Lower leg skin (tissue), 3 donors: ENCODE measurements at regions not wholly inside any gene's neighbourhood (a gene's known extent, or its start where the extent isn't known, plus 50 kb on each side); places are given as distances from the start of the nearest gene placed in this dataset.

ENCODE experiments used
- POLR2A ChIP-seq, 2 donors: fragments of 450-650 bp; IDR thresholded peaks; one replicate each; pipeline ENCODE4 v1.6.1; 2016 to 2017; ENCODE audit warnings: antibody characterized with exemption in 2 of 2, mild to moderate bottlenecking in 1 of 2, moderate library complexity in 1 of 2
- TF ChIP-seq, protein P1 (sequence below), 3 donors: fragments of 450-650 bp; IDR thresholded peaks; one replicate each; pipeline ENCODE4 v1.5.1; 2016; ENCODE audit warnings: antibody characterized with exemption in 3 of 3, mild to moderate bottlenecking in 3 of 3, moderate library complexity in 2 of 3

DNA sequence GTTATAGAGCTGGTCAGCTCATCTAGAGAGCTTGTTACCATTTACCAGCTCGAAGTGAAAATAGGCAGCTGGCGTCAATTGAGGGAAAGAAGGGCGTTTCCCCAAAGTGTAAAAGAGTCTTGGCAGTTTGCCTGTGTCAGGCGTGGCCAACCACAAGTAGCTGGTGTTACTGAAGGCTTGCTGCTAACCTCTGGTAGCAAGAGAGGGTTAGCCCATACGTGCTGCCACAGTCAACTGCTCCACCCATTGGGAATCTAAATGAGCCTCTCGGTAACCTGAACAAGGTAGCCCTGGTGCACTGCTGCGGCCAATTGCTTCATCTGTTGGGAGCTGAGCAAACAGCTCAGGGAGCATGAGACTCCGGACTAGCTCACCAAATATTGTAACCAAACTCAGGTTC is 314.9 kb upstream of the SLITRK5 start:
- no peak for TF ChIP-seq POLR2A (IDR thresholded peaks at IDR 0.05)
- TF ChIP-seq, protein P1, sequence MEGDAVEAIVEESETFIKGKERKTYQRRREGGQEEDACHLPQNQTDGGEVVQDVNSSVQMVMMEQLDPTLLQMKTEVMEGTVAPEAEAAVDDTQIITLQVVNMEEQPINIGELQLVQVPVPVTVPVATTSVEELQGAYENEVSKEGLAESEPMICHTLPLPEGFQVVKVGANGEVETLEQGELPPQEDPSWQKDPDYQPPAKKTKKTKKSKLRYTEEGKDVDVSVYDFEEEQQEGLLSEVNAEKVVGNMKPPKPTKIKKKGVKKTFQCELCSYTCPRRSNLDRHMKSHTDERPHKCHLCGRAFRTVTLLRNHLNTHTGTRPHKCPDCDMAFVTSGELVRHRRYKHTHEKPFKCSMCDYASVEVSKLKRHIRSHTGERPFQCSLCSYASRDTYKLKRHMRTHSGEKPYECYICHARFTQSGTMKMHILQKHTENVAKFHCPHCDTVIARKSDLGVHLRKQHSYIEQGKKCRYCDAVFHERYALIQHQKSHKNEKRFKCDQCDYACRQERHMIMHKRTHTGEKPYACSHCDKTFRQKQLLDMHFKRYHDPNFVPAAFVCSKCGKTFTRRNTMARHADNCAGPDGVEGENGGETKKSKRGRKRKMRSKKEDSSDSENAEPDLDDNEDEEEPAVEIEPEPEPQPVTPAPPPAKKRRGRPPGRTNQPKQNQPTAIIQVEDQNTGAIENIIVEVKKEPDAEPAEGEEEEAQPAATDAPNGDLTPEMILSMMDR (IDR thresholded peaks at IDR 0.05) = no peak
